Right cardiac atrium (tissue), 5 donors: ENCODE measurements at regions not wholly inside any gene's neighbourhood (a gene's known extent, or its start where the extent isn't known, plus 50 kb on each side); places are given as distances from the start of the nearest gene placed in this dataset.
"Not testable (repeated sequence)": the region's sequence is repeated elsewhere in the genome, so short reads cannot be mapped to it uniquely, and the experiment has no call there.

Source experiments
- ATAC-seq, 2 donors: fragments of 200-7000 bp; cut with Tn5 transposase; one replicate each; pipeline versions ENCODE4 v1.8.0 to v1.9.1; 2020; ENCODE audit warnings: moderate library complexity in 2 of 2, mild to moderate bottlenecking in 1 of 2
- DNase-seq, 3 donors: peaks; one replicate each; pipeline ENCODE4 v3.0.0-alpha.2; 2020
- H3K27ac ChIP-seq: one replicate; pipeline ENCODE4 v1.5.1; 2013; ENCODE audit warnings: mild to moderate bottlenecking, low read length, control low read depth, moderate library complexity
- H3K27me3 ChIP-seq: one replicate; pipeline ENCODE4 v1.6.1; 2013; ENCODE audit not compliant: control insufficient read depth, insufficient read depth
- H3K4me1 ChIP-seq: one replicate; pipeline ENCODE4 v1.6.1; 2013; ENCODE audit warnings: low read length; ENCODE audit not compliant: control insufficient read depth, insufficient read depth
- H3K4me3 ChIP-seq: one replicate; pipeline ENCODE4 v1.5.1; 2013; ENCODE audit warnings: low read length, control low read depth
- H3K9me3 ChIP-seq: one replicate; pipeline ENCODE4 v1.6.1; 2013; ENCODE audit warnings: low read length; ENCODE audit not compliant: control insufficient read depth
- WGBS: extraction: QIAGEN DNeasy Blood & Tissue Kit; methylation state at CpG from one replicate; pipeline ENCODE4 v1.1.7; 2013; 5-methylcytosine and 5-hydroxymethylcytosine counted together
- intact Hi-C, 4 donors: fragments of 100-400 bp; cut with DNase I; formaldehyde crosslinking; loops; one replicate each; pipeline versions ENCODE4 v1.11.0 to v1.14.0; 2022 to 2023
- donor health status: healthy with polysubstance abuse.
- donor health status: DM: no; HTN: yes; CAD: no.
- donor health status: DM: no; HTN: no; CAD: no.
- donor health status: DM: no; HTN: yes; CAD: no; lungs with severe emphysema.
- donor health status: DM: yes; HTN: yes; CAD: no.

- intact Hi-C loops, result loop anchor here in 1 of 4 donors (10.0 kb wide), 1 partner anchor 68 kb away; no protein-coding TSS in a partner anchor
- 85% methylated on average over 9 of the region's 9 CpGs for WGBS
- H3K4me3 ChIP-seq, H3K27ac ChIP-seq, ATAC-seq, H3K4me1 ChIP-seq, H3K27me3 ChIP-seq, H3K9me3 ChIP-seq: not testable (repeated sequence)
- DNase-seq, result peak in 1 of 3 donors; percentile 21
Observed at GRCh38 chr2:109692831-109693230, 78.7 kb downstream of the SOWAHC start.

GRCh38 chr2:109693292-109693691 lies 79.1 kb downstream of the SOWAHC start:
- 94% methylated on average over 8 of the region's 8 CpGs for WGBS
- H3K4me3 ChIP-seq, DNase-seq, H3K27me3 ChIP-seq, ATAC-seq, H3K27ac ChIP-seq, H3K4me1 ChIP-seq, H3K9me3 ChIP-seq: not testable (repeated sequence)
- intact Hi-C loops, result loop anchor here in 1 of 4 donors (10.0 kb wide), 1 partner anchor 68 kb away; no protein-coding TSS in a partner anchor

- DNase-seq, result no peak
- H3K27me3 ChIP-seq, result no peaks in the 10 kb centered on the region
- no peak for ATAC-seq
- H3K27ac ChIP-seq, result no peak overlapping the region
- H3K4me1 ChIP-seq, result peaks cover 12% of the 10 kb centered on the region
- intact Hi-C loops, result loop anchor here in 1 of 4 donors (10.0 kb wide), 1 partner anchor 69 kb away; no protein-coding TSS in a partner anchor
- 46% methylated on average over 2 of the region's 2 CpGs for WGBS
- H3K4me3 ChIP-seq, result no peak overlapping the region
- H3K9me3 ChIP-seq, result no peaks in the 10 kb centered on the region
Observed at GRCh38 chr2:109694190-109694589, 80.0 kb downstream of the SOWAHC start.

GRCh38 chr2:109695290-109695689 lies 81.1 kb downstream of the SOWAHC start:
- no peak overlapping the region for H3K4me3 ChIP-seq
- H3K4me1 ChIP-seq, result peaks cover 14% of the 10 kb centered on the region
- ATAC-seq (no peak), DNase-seq (no peak)
- WGBS, result 78% methylated on average over 2 of the region's 2 CpGs
- H3K27me3 ChIP-seq, result no peaks in the 10 kb centered on the region
- intact Hi-C loops, result loop anchor here in 1 of 4 donors (10.0 kb wide), 1 partner anchor 70 kb away; no protein-coding TSS in a partner anchor
- no peaks in the 10 kb centered on the region for H3K9me3 ChIP-seq
- H3K27ac ChIP-seq, result no peak overlapping the region

- H3K9me3 ChIP-seq, result no peaks in the 10 kb centered on the region
- DNase-seq (peak; percentile 26 to 75 (median 72)), ATAC-seq (peak; percentile 92)
- H3K27me3 ChIP-seq, result no peaks in the 10 kb centered on the region
- H3K4me3 ChIP-seq, result no peak overlapping the region
- 19% methylated on average over 7 of the region's 7 CpGs for WGBS
- H3K4me1 ChIP-seq, result peaks cover 5% of the 10 kb centered on the region
- H3K27ac ChIP-seq, result no peak overlapping the region
- intact Hi-C loops, result loop anchor here in 1 of 4 donors (10.0 kb wide), 1 partner anchor 75 kb away; no protein-coding TSS in a partner anchor
Observed at GRCh38 chr2:109699646-109700045, 85.5 kb downstream of the SOWAHC start.

- no peak overlapping the region for H3K27ac ChIP-seq
- DNase-seq, result no peak
- no peak for ATAC-seq
- H3K4me3 ChIP-seq, result no peak overlapping the region
- intact Hi-C loops, result no loop called here
- H3K4me1 ChIP-seq, result peaks cover 5% of the 10 kb centered on the region
- 67% methylated on average over 11 of the region's 11 CpGs for WGBS
- no peaks in the 10 kb centered on the region for H3K9me3 ChIP-seq
- no peaks in the 10 kb centered on the region for H3K27me3 ChIP-seq
Observed at GRCh38 chr2:109700680-109701274, 86.6 kb downstream of the SOWAHC start.

GRCh38 chr2:109701362-109701761 lies 87.2 kb downstream of the SOWAHC start:
- DNase-seq, result no peak
- H3K4me1 ChIP-seq, result peaks cover 5% of the 10 kb centered on the region
- intact Hi-C loops, result no loop called here
- no peaks in the 10 kb centered on the region for H3K27me3 ChIP-seq
- no peaks in the 10 kb centered on the region for H3K9me3 ChIP-seq
- ATAC-seq, result no peak
- H3K4me3 ChIP-seq, result no peak overlapping the region
- WGBS, result 77% methylated on average over 7 of the region's 7 CpGs
- H3K27ac ChIP-seq, result no peak overlapping the region

- Histone ChIP-seq H3K4me3 (no peak overlapping the region), H3K9me3 (no peaks in the 10 kb centered on the region), H3K27me3 (no peaks in the 10 kb centered on the region), H3K4me1 (peaks cover 5% of the 10 kb centered on the region), H3K27ac (no peak overlapping the region)
- DNase-seq (no peak), ATAC-seq (no peak)
- WGBS, result 81% methylated on average over 9 of the region's 9 CpGs
- intact Hi-C loops, result no loop called here
Observed at GRCh38 chr2:109702250-109702985, 88.3 kb downstream of the SOWAHC start.

- peaks cover 5% of the 10 kb centered on the region for H3K4me1 ChIP-seq
- intact Hi-C loops, result no loop called here
- H3K9me3 ChIP-seq, result no peaks in the 10 kb centered on the region
- no peak for DNase-seq
- no peaks in the 10 kb centered on the region for H3K27me3 ChIP-seq
- no peak overlapping the region for H3K4me3 ChIP-seq
- WGBS, result 91% methylated on average over 7 of the region's 7 CpGs
- ATAC-seq, result no peak
- no peak overlapping the region for H3K27ac ChIP-seq
Observed at GRCh38 chr2:109703077-109703476, 88.9 kb downstream of the SOWAHC start.

GRCh38 chr2:109703798-109704197 lies 89.6 kb downstream of the SOWAHC start:
- 91% methylated on average over 3 of the region's 3 CpGs for WGBS
- H3K4me1 ChIP-seq, result peaks cover 5% of the 10 kb centered on the region
- no peak for ATAC-seq
- H3K9me3 ChIP-seq, result no peaks in the 10 kb centered on the region
- no peak overlapping the region for H3K27ac ChIP-seq
- intact Hi-C loops, result no loop called here
- no peak overlapping the region for H3K4me3 ChIP-seq
- no peaks in the 10 kb centered on the region for H3K27me3 ChIP-seq
- DNase-seq, result no peak

- intact Hi-C loops, result no loop called here
- no peaks in the 10 kb centered on the region for H3K27me3 ChIP-seq
- no peak overlapping the region for H3K27ac ChIP-seq
- H3K4me3 ChIP-seq, result no peak overlapping the region
- H3K9me3 ChIP-seq, result no peaks in the 10 kb centered on the region
- peaks cover 2% of the 10 kb centered on the region for H3K4me1 ChIP-seq
- WGBS, result 91% methylated on average over 9 of the region's 9 CpGs
- ATAC-seq (no peak), DNase-seq (no peak)
Observed at GRCh38 chr2:109707281-109708147, 86.6 kb upstream of the RGPD5 start.
